Stimulated activated CD4-positive, alpha-beta T cell treated with anti-CD3 and anti-CD28 coated beads, Interleukin-1b, Interleukin-23, amount 100 ng/mL, for 1 hour (primary cell): ENCODE measurements at regions not wholly inside any gene's neighbourhood (a gene's known extent, or its start where the extent isn't known, plus 50 kb on each side); places are given as distances from the start of the nearest gene placed in this dataset.

Source experiments
- DNase-seq, 2 donors: peaks; one replicate each; pipeline ENCODE4 v3.0.0-alpha.2; 2020; ENCODE audit warnings: low read depth in 2 of 2

DNA sequence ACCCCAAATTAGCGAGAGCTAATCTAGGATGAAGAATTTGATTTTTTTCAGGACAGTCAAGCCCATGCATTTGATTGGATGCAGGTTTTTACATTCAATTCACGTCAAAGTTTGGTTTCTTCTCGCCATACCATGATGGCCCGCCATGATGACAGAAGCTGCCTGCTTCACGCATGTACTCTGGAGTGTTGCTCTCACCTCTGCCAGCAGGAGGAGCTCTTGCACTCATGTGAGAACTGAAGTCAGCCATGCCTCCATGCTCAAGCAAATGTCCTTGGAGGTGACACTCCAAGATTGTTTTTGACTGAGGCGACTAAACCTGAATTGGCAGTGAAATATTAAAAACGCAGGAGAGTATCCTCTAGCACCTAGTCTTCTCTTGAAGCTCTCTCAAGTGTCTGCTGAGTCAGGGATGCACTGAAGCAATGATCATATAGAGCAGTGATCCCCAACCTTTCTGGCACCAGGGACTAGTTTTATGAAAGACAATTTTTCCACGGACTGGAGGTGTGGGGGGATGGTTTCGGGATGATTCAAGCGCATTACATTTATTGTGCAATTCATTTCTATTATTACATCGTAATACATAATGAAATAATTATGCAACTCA is 120.9 kb downstream of the SAMMSON start:
- peak in 1 of 2 donors; percentile 23 for DNase-seq

DNA sequence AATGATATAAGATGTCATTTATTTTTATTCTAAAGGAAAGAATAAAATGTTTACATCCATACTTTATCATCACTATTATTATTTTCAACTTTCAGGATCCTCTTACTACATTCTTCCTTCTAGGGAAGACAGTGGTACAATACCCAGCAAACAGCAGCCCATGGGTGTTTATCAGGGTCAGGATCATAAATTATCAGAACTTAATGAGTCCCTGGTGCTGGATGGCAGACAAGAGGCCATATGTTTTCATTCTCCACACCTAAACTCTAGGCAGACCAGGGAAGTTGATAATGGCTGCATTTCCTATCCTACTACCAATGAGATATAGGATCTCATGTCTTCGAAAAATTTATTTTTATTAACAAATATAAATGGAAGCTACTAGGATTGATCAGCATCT is 127.7 kb downstream of the SAMMSON start:
- no peak for DNase-seq

DNA sequence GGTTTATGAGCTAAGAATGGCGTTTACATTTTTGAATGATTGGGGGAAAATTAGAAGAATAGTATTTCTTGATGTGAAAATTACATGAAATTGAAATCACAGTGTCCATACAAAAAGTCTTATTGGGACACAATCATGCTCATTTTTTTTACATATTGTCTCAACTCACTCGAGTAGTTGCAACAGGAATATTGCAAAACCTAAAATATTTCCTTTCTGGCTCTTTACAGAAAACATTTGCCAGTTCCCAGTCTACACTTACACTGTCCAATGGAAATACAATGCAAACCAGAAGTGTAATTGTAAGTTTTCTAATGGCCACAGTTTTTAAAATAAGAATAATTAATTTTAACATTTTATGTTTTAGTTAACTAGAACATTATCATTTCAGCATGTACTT is 137.8 kb downstream of the SAMMSON start:
- no peak for DNase-seq

DNA sequence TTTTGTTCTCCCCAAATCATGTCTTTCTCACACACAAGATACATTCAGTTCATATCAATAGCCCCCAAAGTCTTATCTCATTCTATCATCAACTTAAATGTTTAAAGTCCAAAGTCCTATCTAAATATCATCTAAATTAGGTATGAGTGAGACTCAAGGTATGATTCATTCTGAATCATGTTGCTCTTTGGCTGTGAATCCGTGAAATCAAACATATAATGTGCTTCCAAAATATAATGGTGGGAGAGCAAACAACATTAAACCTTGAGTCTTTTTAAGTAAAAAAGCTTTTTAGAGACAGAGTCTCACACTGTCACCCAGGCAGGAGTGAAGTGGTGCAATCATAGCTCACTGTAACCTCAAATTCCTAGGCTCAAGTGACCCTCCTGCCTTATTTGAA is 139.1 kb downstream of the SAMMSON start:
- no peak for DNase-seq
